K562 (cell line): ENCODE measurements at regions not wholly inside any gene's neighbourhood (a gene's known extent, or its start where the extent isn't known, plus 50 kb on each side); places are given as distances from the start of the nearest gene placed in this dataset.

Experiments
- ATAC-seq: fragments of 200-7000 bp; cut with Tn5 transposase; 3 replicates; pipeline ENCODE4 v1.9.1; 2020; ENCODE audit warnings: moderate library complexity
- BruUV-seq: library from RNA; stranded (reverse); fragments of 400-500 nt; replicated peaks from 2 replicates; lab custom pipeline; 2021; lab: Mats Ljungman, UMichigan
- CTCF ChIA-PET: fragments of 300-600 bp; formaldehyde crosslinking; extraction: SDS; loops from one replicate; lab custom pipeline; 2021; ENCODE audit warnings: low intra/inter-chr PET ratio; lab: Yijun Ruan, JAX
- POLR2A ChIA-PET: fragments of 300-600, 350-650 bp; sonication (Branson Sonifier 250); formaldehyde crosslinking; extraction: SDS; loops from one replicate; lab custom pipeline; 2021; ENCODE audit warnings: antibody characterized with exemption, inconsistent platforms; lab: Yijun Ruan, JAX
- DNase-seq, 4 experiments: peaks; one replicate each; pipeline versions ENCODE4 v3.0.0 to v3.0.0-alpha.2; 2011 to 2018; ENCODE audit warnings: low spot score in 3 of 4, mixed read lengths in 3 of 4; ENCODE audit errors: extremely low read depth in 1 of 4
- FAIRE-seq: peaks from 2 replicates; lab custom pipeline; 2011; peaks lifted over from hg19 to GRCh38; lab: Jason Lieb, UNC
- H2AFZ ChIP-seq: 2 replicates; pipeline ENCODE4 v1.6.0; 2011; ENCODE audit warnings: low read depth, low read length, control low read depth, inconsistent platforms
- H3K27ac ChIP-seq: fragments of 200-600 bp; 3 replicates; pipeline ENCODE4 v1.8.0; 2011; ENCODE audit warnings: low read depth, mild to moderate bottlenecking, control low read depth, inconsistent platforms, low read length, moderate library complexity, mixed read lengths; ENCODE audit errors: extremely low read depth
- H3K27me3 ChIP-seq, 2 experiments: fragments of 300-600 bp in 1 of 2; 2 replicates in 1 of 2; 3 replicates in 1 of 2; pipeline versions ENCODE4 v1.6.0 to v1.8.0; 2011; ENCODE audit warnings: inconsistent platforms in 2 of 2, low read length in 2 of 2, mild to moderate bottlenecking in 1 of 2, mixed read lengths in 1 of 2, moderate library complexity in 1 of 2; ENCODE audit not compliant: control insufficient read depth in 2 of 2, insufficient read depth in 2 of 2
- H3K36me3 ChIP-seq: fragments of 300-600 bp; 3 replicates; pipeline ENCODE4 v1.8.0; 2011; ENCODE audit warnings: mild to moderate bottlenecking, low read length, inconsistent platforms; ENCODE audit not compliant: control insufficient read depth, insufficient read depth
- H3K4me1 ChIP-seq, 2 experiments: fragments of 200-600 bp in 1 of 2; replicated peaks in 1 of 2; 2 replicates in 1 of 2; 3 replicates in 1 of 2; pipeline versions ENCODE4 v1.5.1 to v1.8.0; 2011; ENCODE audit warnings: inconsistent platforms in 2 of 2, low read length in 2 of 2, mild to moderate bottlenecking in 1 of 2, mixed read lengths in 1 of 2, moderate library complexity in 1 of 2; ENCODE audit not compliant: control insufficient read depth in 2 of 2, insufficient read depth in 2 of 2
- H3K4me2 ChIP-seq: 2 replicates; pipeline ENCODE4 v1.6.1; 2011; ENCODE audit warnings: low read length, control low read depth, inconsistent platforms, mixed read lengths; ENCODE audit not compliant: insufficient read depth
- H3K4me3 ChIP-seq: fragments of 200-600 bp; sonication (generic), shearing (Covaris generic); 2 replicates; pipeline ENCODE4 v1.5.1; 2016; ENCODE audit warnings: control low read depth, inconsistent platforms
- H3K79me2 ChIP-seq: fragments of 200-600 bp; 3 replicates; pipeline ENCODE4 v1.8.0; 2011; ENCODE audit warnings: low read length, inconsistent platforms; ENCODE audit not compliant: control insufficient read depth, insufficient read depth
- H3K9ac ChIP-seq, 2 experiments: 2 replicates each; pipeline versions ENCODE4 v1.6.0 to v1.6.1; 2011; ENCODE audit warnings: low read depth in 2 of 2, low read length in 2 of 2, control low read depth in 1 of 2, inconsistent platforms in 1 of 2, mild to moderate bottlenecking in 1 of 2, mixed read lengths in 1 of 2; ENCODE audit not compliant: insufficient read depth in 1 of 2
- H3K9me1 ChIP-seq: one replicate; pipeline ENCODE4 v1.6.0; 2011; ENCODE audit warnings: inconsistent platforms, mild to moderate bottlenecking, low read length, moderate library complexity; ENCODE audit not compliant: control insufficient read depth, insufficient read depth
- H3K9me3 ChIP-seq: replicated peaks from 2 replicates; pipeline ENCODE4 v1.5.1; 2011; ENCODE audit warnings: low read depth, low read length, inconsistent platforms; ENCODE audit not compliant: control insufficient read depth, insufficient read depth
- H4K20me1 ChIP-seq: replicated peaks from 2 replicates; pipeline ENCODE4 v1.6.1; 2011; ENCODE audit warnings: low read length, inconsistent platforms, mixed read lengths; ENCODE audit not compliant: control insufficient read depth, insufficient read depth
- BRCA1 ChIP-seq, 2 experiments: fragments of 450-650 bp in 1 of 2; sonication (generic) in 1 of 2; formaldehyde crosslinking in 1 of 2; IDR thresholded peaks; 2 replicates each; pipeline versions ENCODE4 v1.5.0 to v1.6.1; 2017 to 2020; ENCODE audit warnings: mild to moderate bottlenecking in 1 of 2, missing genetic modification reagents in 1 of 2
- CTCF ChIP-seq, 3 experiments: IDR thresholded peaks in 2 of 3; conservative IDR thresholded peaks in 1 of 3; 2 replicates each; pipeline ENCODE4 v1.5.1; 2011 to 2012; ENCODE audit warnings: low read length in 3 of 3, mild to moderate bottlenecking in 3 of 3, control low read depth in 2 of 3, improper control_type of control experiment in 1 of 3, inconsistent platforms in 1 of 3, low read depth in 1 of 3, mixed read lengths in 1 of 3, moderate library complexity in 1 of 3; ENCODE audit not compliant: insufficient read depth in 2 of 3
- MNT ChIP-seq, 2 experiments: fragments of 450-650 bp; conservative IDR thresholded peaks; 2 replicates each; pipeline ENCODE4 v1.6.1; 2017; ENCODE audit warnings: mild to moderate bottlenecking in 2 of 2, moderate library complexity in 2 of 2
- NR1H2 ChIP-seq: sonication (generic); formaldehyde crosslinking; IDR thresholded peaks from 2 replicates; pipeline ENCODE4 v1.4.0; 2020; ENCODE audit warnings: mild to moderate bottlenecking, missing genetic modification reagents
- RAD21 ChIP-seq, 2 experiments: fragments of 250-450 bp in 1 of 2; fragments of 450-650 bp in 1 of 2; sonication (Bioruptor Pico) in 1 of 2; formaldehyde crosslinking in 1 of 2; IDR thresholded peaks in 1 of 2; conservative IDR thresholded peaks in 1 of 2; 2 replicates each; pipeline versions ENCODE4 v1.4.0 to v1.8.0; 2020 to 2022; ENCODE audit warnings: mild to moderate bottlenecking in 2 of 2, moderate library complexity in 1 of 2
- SRF ChIP-seq, 2 experiments: fragments of 250-450, 450-650 bp in 1 of 2; sonication (Bioruptor Pico) in 1 of 2; sonication (generic) in 1 of 2; formaldehyde crosslinking; IDR thresholded peaks; 2 replicates each; pipeline versions ENCODE4 v1.5.0 to v1.5.1; 2020 to 2022; ENCODE audit warnings: mild to moderate bottlenecking in 1 of 2, missing genetic modification reagents in 1 of 2
- TEAD2 ChIP-seq: fragments of 450-650 bp; IDR thresholded peaks from 2 replicates; pipeline ENCODE4 v1.6.1; 2016; ENCODE audit warnings: missing genetic modification characterization, control low read depth, missing compliant biosample characterization
- ZNF184 ChIP-seq: sonication (generic); formaldehyde crosslinking; IDR thresholded peaks from 2 replicates; pipeline ENCODE4 v1.5.0; 2020; ENCODE audit warnings: missing genetic modification reagents
- ZNF274 ChIP-seq: IDR thresholded peaks from 2 replicates; pipeline ENCODE4 v1.6.1; 2011; ENCODE audit warnings: low read depth, mild to moderate bottlenecking, low read length, moderate library complexity, borderline replicate concordance
- ZNF280A ChIP-seq: fragments of 450-650 bp; IDR thresholded peaks from 2 replicates; pipeline ENCODE4 v1.6.1; 2018; ENCODE audit warnings: mild to moderate bottlenecking, low read depth; ENCODE audit not compliant: partially characterized antibody
- ZNF398 ChIP-seq: fragments of 250-450 bp; sonication (Bioruptor Pico); IDR thresholded peaks from 2 replicates; pipeline ENCODE4 v1.8.0; 2021; ENCODE audit warnings: moderate library complexity, mild to moderate bottlenecking, inconsistent platforms
- ZNF431 ChIP-seq: sonication (generic); formaldehyde crosslinking; IDR thresholded peaks from 2 replicates; pipeline ENCODE4 v1.8.0; 2022; ENCODE audit warnings: mild to moderate bottlenecking, missing genetic modification reagents
- ZNF561 ChIP-seq: fragments of 450-650 bp; formaldehyde crosslinking; conservative IDR thresholded peaks from 2 replicates; pipeline ENCODE4 v1.4.0; 2020; ENCODE audit warnings: mild to moderate bottlenecking, moderate library complexity
- WGBS: fragments of 100-300 bp; shearing (Covaris generic); methylation state at CpG from one replicate; pipeline ENCODE4 v1.1.6; 2016; ENCODE audit warnings: low coverage, mixed read lengths; ENCODE audit not compliant: insufficient coverage; ENCODE audit errors: missing lambda C conversion rate; 5-methylcytosine and 5-hydroxymethylcytosine counted together
- in situ Hi-C: fragments of 300-500 bp; cut with MboI; formaldehyde crosslinking; loops from 4 replicates; pipeline ENCODE4 v1.15.0; 2018; ENCODE audit warnings: inconsistent platforms, mixed read lengths
- intact Hi-C: fragments of 100-400 bp; cut with micrococcal nuclease; formaldehyde crosslinking; loops from 2 replicates; pipeline ENCODE4 v1.14.2; 2022

GRCh38 chr9:110058304-110058953 is 149.5 kb downstream of the C9orf152 start:
- Histone ChIP-seq H3K9me1 (no peaks in the 10 kb centered on the region), H3K27ac (no peak overlapping the region), H3K36me3 (no peaks in the 10 kb centered on the region), H3K4me3 (no peak overlapping the region), H3K79me2 (no peaks in the 10 kb centered on the region), H3K4me2 (no peak overlapping the region), H3K9ac (no peak overlapping the region), H3K27me3 (no peaks in the 10 kb centered on the region), H4K20me1 (no peaks in the 10 kb centered on the region), H2AFZ (no peak overlapping the region), H3K4me1 (no peaks in the 10 kb centered on the region), H3K9me3 (no peaks in the 10 kb centered on the region)
- CTCF ChIA-PET: interaction anchor here (1.4 kb wide), 1 partner anchor 155 kb away, joined by 8 read pairs; no protein-coding TSS in a partner anchor
- in situ Hi-C loops (no loop called here), intact Hi-C loops (loop anchor here (1.0 kb wide), 1 partner anchor 155 kb away; no protein-coding TSS in a partner anchor)
- POLR2A ChIA-PET: interaction anchor here (0.6 kb wide), 1 partner anchor 154 kb away, joined by 3 read pairs; no protein-coding TSS in a partner anchor
- peak in 2 of 4 experiments; percentile 33 to 38 for DNase-seq
- ATAC-seq: peak; percentile 79
- FAIRE-seq: peak; percentile 78
- 0% methylated on average over 4 of the region's 5 CpGs for whole genome bisulfite sequencing
- BruUV-seq: no TSS peak
- TF ChIP-seq ZNF398 (CRISPR knock-in tag): no peak
- no peak for TF ChIP-seq ZNF561 (CRISPR knock-in tag)
- no peak for TF ChIP-seq ZNF184 (CRISPR knock-in tag)
- no peak for TF ChIP-seq TEAD2 (tag)
- no peak for TF ChIP-seq ZNF274
- no peak for TF ChIP-seq MNT (conservative IDR thresholded peaks at IDR 0.05)
- TF ChIP-seq RAD21 (CRISPR knock-in tag; conservative IDR thresholded peaks at IDR 0.05 in 1 of 2, IDR thresholded peaks at IDR 0.05 in 1 of 2): peak; percentile 39 to 63
- TF ChIP-seq CTCF (IDR thresholded peaks at IDR 0.05 in 2 of 3, conservative IDR thresholded peaks at IDR 0.05 in 1 of 3; ENCODE audit: insufficient read depth in 2 of 3, low read depth in 1 of 3, low read length in 3 of 3): peak; percentile 51 to 63 (median 61); a peak in 5 of 6 replicates
- TF ChIP-seq ZNF431 (CRISPR knock-in tag): no peak
- TF ChIP-seq NR1H2: no peak
- TF ChIP-seq ZNF280A: no peak
- TF ChIP-seq BRCA1 (IDR thresholded peaks at IDR 0.05): no peak
- no peak for TF ChIP-seq BRCA1 (CRISPR knock-in tag; IDR thresholded peaks at IDR 0.05)
- no peak for TF ChIP-seq SRF (CRISPR knock-in tag; IDR thresholded peaks at IDR 0.05)
